Stomach (tissue), 4 donors: ENCODE measurements at regions not wholly inside any gene's neighbourhood (a gene's known extent, or its start where the extent isn't known, plus 50 kb on each side); places are given as distances from the start of the nearest gene placed in this dataset.
"Not testable (repeated sequence)": the region's sequence is repeated elsewhere in the genome, so short reads cannot be mapped to it uniquely, and the experiment has no call there.

Experiments used
- POLR2A ChIP-seq, 4 donors: fragments of 450-650 bp; IDR thresholded peaks; one replicate each; pipeline ENCODE4 v1.6.1; 2016; ENCODE audit warnings: antibody characterized with exemption in 4 of 4, control low read depth in 2 of 4, mild to moderate bottlenecking in 1 of 4, moderate library complexity in 1 of 4
- POLR2AphosphoS5 ChIP-seq, 3 donors: sonication (generic); formaldehyde crosslinking; IDR thresholded peaks; one replicate each; pipeline ENCODE4 v1.6.1; 2016; ENCODE audit warnings: antibody characterized with exemption in 3 of 3
- TF ChIP-seq, protein P1 (sequence below), 7 experiments: fragments of 450-650 bp in 4 of 7; fragments of 200-600 bp in 3 of 7; sonication (generic) in 3 of 7; IDR thresholded peaks; one replicate each; pipeline ENCODE4 v1.5.1; 2016 to 2019; ENCODE audit warnings: antibody characterized with exemption in 7 of 7, control low read depth in 2 of 7, mild to moderate bottlenecking in 1 of 7

DNA sequence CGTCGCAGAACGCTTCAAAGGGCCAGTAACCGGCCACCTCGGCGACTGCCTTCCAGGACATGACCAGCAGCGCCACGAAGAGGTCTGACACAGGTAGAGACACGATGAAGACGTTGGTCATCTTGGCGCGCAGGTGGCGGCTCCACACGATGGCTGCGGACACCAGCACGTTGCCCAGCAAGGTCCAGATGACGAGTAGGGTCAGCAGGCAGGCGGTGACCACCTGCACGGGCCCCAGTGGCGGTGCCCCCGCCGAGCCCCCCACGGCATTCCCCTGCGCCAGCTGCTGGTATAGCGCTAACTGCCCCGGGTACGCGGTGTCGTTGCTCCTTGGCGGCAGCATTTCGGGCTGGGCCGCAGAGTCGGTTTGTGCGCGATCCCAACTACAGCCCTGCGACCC, 2994.1 kb downstream of the RPIA start:
- not testable (repeated sequence) for TF ChIP-seq POLR2A, POLR2AphosphoS5 (IDR thresholded peaks at IDR 0.05)
- TF ChIP-seq, protein P1, sequence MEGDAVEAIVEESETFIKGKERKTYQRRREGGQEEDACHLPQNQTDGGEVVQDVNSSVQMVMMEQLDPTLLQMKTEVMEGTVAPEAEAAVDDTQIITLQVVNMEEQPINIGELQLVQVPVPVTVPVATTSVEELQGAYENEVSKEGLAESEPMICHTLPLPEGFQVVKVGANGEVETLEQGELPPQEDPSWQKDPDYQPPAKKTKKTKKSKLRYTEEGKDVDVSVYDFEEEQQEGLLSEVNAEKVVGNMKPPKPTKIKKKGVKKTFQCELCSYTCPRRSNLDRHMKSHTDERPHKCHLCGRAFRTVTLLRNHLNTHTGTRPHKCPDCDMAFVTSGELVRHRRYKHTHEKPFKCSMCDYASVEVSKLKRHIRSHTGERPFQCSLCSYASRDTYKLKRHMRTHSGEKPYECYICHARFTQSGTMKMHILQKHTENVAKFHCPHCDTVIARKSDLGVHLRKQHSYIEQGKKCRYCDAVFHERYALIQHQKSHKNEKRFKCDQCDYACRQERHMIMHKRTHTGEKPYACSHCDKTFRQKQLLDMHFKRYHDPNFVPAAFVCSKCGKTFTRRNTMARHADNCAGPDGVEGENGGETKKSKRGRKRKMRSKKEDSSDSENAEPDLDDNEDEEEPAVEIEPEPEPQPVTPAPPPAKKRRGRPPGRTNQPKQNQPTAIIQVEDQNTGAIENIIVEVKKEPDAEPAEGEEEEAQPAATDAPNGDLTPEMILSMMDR (IDR thresholded peaks at IDR 0.05), result not testable (repeated sequence)
